Astrocyte of the cerebellum (primary cell): ENCODE measurements at regions not wholly inside any gene's neighbourhood (a gene's known extent, or its start where the extent isn't known, plus 50 kb on each side); places are given as distances from the start of the nearest gene placed in this dataset.
A peak's percentile ranks its signal among the peaks of the same experiment; 100 is the strongest.

Experiments used
- DNase-seq: peaks from one replicate; pipeline ENCODE4 v3.0.0-alpha.2; 2011; ENCODE audit warnings: low read depth
- H3K4me3 ChIP-seq: 2 replicates; pipeline ENCODE4 v1.5.1; 2011; ENCODE audit warnings: mild to moderate bottlenecking, low read depth, low read length, moderate library complexity
- in situ Hi-C: cut with HindIII; loops from 2 replicates; pipeline ENCODE4 v1.10.0; 2017; ENCODE audit warnings: low sequenced_read_pairs
- TF ChIP-seq, protein P1 (sequence below): IDR thresholded peaks from 2 replicates; pipeline ENCODE4 v1.5.1; 2012; ENCODE audit warnings: low read length, low read depth, moderate library complexity, mild to moderate bottlenecking; ENCODE audit errors: missing control alignments

GRCh38 chr1:78224246-78224785, 178.6 kb downstream of the GIPC2 start:
- in situ Hi-C loops = no loop called here

GRCh38 chr1:78224861-78225552, 179.2 kb downstream of the GIPC2 start:
- TF ChIP-seq, protein P1, sequence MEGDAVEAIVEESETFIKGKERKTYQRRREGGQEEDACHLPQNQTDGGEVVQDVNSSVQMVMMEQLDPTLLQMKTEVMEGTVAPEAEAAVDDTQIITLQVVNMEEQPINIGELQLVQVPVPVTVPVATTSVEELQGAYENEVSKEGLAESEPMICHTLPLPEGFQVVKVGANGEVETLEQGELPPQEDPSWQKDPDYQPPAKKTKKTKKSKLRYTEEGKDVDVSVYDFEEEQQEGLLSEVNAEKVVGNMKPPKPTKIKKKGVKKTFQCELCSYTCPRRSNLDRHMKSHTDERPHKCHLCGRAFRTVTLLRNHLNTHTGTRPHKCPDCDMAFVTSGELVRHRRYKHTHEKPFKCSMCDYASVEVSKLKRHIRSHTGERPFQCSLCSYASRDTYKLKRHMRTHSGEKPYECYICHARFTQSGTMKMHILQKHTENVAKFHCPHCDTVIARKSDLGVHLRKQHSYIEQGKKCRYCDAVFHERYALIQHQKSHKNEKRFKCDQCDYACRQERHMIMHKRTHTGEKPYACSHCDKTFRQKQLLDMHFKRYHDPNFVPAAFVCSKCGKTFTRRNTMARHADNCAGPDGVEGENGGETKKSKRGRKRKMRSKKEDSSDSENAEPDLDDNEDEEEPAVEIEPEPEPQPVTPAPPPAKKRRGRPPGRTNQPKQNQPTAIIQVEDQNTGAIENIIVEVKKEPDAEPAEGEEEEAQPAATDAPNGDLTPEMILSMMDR = no peak
- in situ Hi-C loops = no loop called here
- H3K4me3 ChIP-seq = no peak overlapping the region
- DNase-seq = no peak

More at GRCh38 chr1:78224246-78224785, 178.6 kb downstream of the GIPC2 start:
- H3K4me3 ChIP-seq = no peak overlapping the region
- DNase-seq = no peak
- TF ChIP-seq, protein P1 = no peak

DNA sequence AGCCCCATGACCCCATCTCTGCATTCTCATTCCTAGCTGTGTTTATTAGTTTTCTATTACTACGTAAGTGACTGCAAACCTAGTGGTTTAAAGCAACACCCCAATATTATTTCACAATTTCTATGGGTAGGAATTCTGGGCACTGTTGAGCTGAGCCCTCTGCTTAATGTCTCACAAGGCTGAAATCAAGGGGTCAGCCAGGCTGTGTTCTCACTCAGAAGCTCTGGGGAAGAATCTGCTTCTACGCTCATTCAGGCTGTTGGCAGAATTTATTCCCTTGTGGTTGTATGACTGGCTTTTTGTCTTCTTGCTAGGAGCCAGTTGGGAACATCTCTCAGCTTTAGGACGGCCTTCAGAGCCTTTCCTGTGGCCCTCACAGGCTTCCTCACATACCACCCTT, 181.0 kb downstream of the GIPC2 start:
- in situ Hi-C loops = no loop called here
- no peak for DNase-seq
- TF ChIP-seq, protein P1 = no peak
- H3K4me3 ChIP-seq = no peak overlapping the region

GRCh38 chr1:78227705-78228635, 182.2 kb downstream of the GIPC2 start:
- no peak overlapping the region for H3K4me3 ChIP-seq
- in situ Hi-C loops = no loop called here
- DNase-seq = no peak
- TF ChIP-seq, protein P1 = no peak

DNA sequence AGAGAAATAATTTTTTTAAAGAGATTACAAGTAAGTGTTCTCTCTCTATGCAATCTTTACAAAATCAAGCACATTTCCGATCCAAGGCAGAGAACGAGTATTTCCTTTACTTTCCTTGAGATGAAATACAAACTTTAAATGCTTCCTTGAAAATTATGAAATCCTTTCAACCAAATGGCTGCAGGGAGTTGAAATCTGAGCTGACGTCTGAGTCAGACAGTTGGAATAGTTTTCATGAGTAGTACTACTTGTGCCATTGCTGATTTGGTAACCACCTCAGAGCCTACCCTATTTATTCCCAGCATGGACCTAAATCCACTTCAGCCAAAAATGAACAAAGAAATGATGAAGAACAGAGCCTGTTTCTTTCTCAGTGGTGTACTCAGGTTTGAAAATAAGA, 183.6 kb downstream of the GIPC2 start:
- DNase-seq = peak; percentile 44
- no peak overlapping the region for H3K4me3 ChIP-seq
- in situ Hi-C loops = no loop called here
- TF ChIP-seq, protein P1 = no peak

- H3K4me3 ChIP-seq = no peak overlapping the region
- DNase-seq = no peak
- TF ChIP-seq, protein P1 = no peak
- in situ Hi-C loops = no loop called here
Observed at GRCh38 chr1:78231477-78231876, 185.7 kb downstream of the GIPC2 start.
